H1 (cell line): ENCODE measurements at regions not wholly inside any gene's neighbourhood (a gene's known extent, or its start where the extent isn't known, plus 50 kb on each side); places are given as distances from the start of the nearest gene placed in this dataset.

Experiments used
- CTCF ChIA-PET: fragments of 300-600 bp; sonication (Branson Sonifier 250); formaldehyde crosslinking; loops from one replicate; lab custom pipeline; 2021; ENCODE audit not compliant: partially characterized antibody; lab: Charles Lee
- POLR2A ChIA-PET: fragments of 300-600 bp; sonication (Branson Sonifier 250); formaldehyde crosslinking; loops from one replicate; lab custom pipeline; 2021; ENCODE audit warnings: inconsistent platforms; ENCODE audit not compliant: partially characterized antibody; lab: Charles Lee
- DNase-seq, 2 experiments: peaks; one replicate each; pipeline versions ENCODE4 v3.0.0 to v3.0.0-alpha.2; 2010 to 2022; ENCODE audit warnings: low spot score in 2 of 2, low read depth in 1 of 2, mixed read lengths in 1 of 2
- FAIRE-seq: peaks from 2 replicates; lab custom pipeline; 2011; peaks lifted over from hg19 to GRCh38; lab: Jason Lieb, UNC
- H2AFZ ChIP-seq: 2 replicates; pipeline ENCODE4 v1.8.1; 2012; ENCODE audit warnings: low read length, inconsistent platforms
- H2AK5ac ChIP-seq: 2 replicates; pipeline ENCODE4 v1.6.1; 2013; ENCODE audit warnings: low read depth, low read length
- H2BK120ac ChIP-seq: replicated peaks from 2 replicates; pipeline ENCODE3; 2013; ENCODE audit warnings: low read depth, low read length, inconsistent platforms
- H2BK12ac ChIP-seq: 2 replicates; pipeline ENCODE4 v1.6.1; 2013; ENCODE audit warnings: low read depth, low read length
- H2BK15ac ChIP-seq: 2 replicates; pipeline ENCODE4 v1.6.1; 2013; ENCODE audit warnings: low read length
- H2BK20ac ChIP-seq: 2 replicates; pipeline ENCODE4 v1.6.1; 2013; ENCODE audit warnings: low read length
- H2BK5ac ChIP-seq: 2 replicates; pipeline ENCODE4 v1.6.1; 2013; ENCODE audit warnings: low read depth, low read length
- H3K14ac ChIP-seq: 2 replicates; pipeline ENCODE4 v1.6.1; 2013; ENCODE audit warnings: inconsistent platforms; ENCODE audit not compliant: insufficient read length
- H3K18ac ChIP-seq: 2 replicates; pipeline ENCODE4 v1.6.1; 2013; ENCODE audit warnings: low read length; ENCODE audit errors: extremely low read depth
- H3K23ac ChIP-seq: 2 replicates; pipeline ENCODE4 v1.6.1; 2013; ENCODE audit warnings: inconsistent platforms; ENCODE audit not compliant: insufficient read length
- H3K23me2 ChIP-seq: 2 replicates; pipeline ENCODE4 v1.6.1; 2013; ENCODE audit warnings: low read depth, low read length
- H3K27ac ChIP-seq: 2 replicates; pipeline ENCODE4 v1.6.1; 2011; ENCODE audit warnings: low read depth, low read length, inconsistent platforms
- H3K27me3 ChIP-seq, 4 experiments: replicated peaks in 1 of 4; 1 replicate in 1 of 4; 2 replicates in 3 of 4; pipeline versions ENCODE4 v1.6.1 to v1.8.1; 2011 to 2013; ENCODE audit warnings: low read length in 3 of 4, mild to moderate bottlenecking in 3 of 4, inconsistent platforms in 2 of 4, mixed read lengths in 2 of 4, moderate library complexity in 1 of 4; ENCODE audit not compliant: control insufficient read depth in 3 of 4, insufficient read depth in 3 of 4; ENCODE audit errors: extremely low read depth in 1 of 4
- H3K36me3 ChIP-seq, 4 experiments: 2 replicates each; pipeline versions ENCODE4 v1.6.1 to v1.8.1; 2011 to 2013; ENCODE audit warnings: mild to moderate bottlenecking in 4 of 4, low read length in 3 of 4, moderate library complexity in 2 of 4, control low read depth in 1 of 4, inconsistent platforms in 1 of 4; ENCODE audit not compliant: insufficient read depth in 4 of 4, control insufficient read depth in 2 of 4
- H3K4ac ChIP-seq: replicated peaks from 2 replicates; pipeline ENCODE3; 2013; ENCODE audit warnings: low read length, low read depth, mixed read lengths, inconsistent platforms; ENCODE audit not compliant: insufficient read length
- H3K4me1 ChIP-seq, 4 experiments: replicated peaks in 1 of 4; 1 replicate in 1 of 4; 2 replicates in 3 of 4; pipeline versions ENCODE4 v1.6.1 to v1.8.1; 2011 to 2013; ENCODE audit warnings: low read length in 3 of 4, inconsistent platforms in 2 of 4, mixed read lengths in 1 of 4; ENCODE audit not compliant: insufficient read depth in 4 of 4, control insufficient read depth in 3 of 4
- H3K4me2 ChIP-seq, 2 experiments: 2 replicates each; pipeline versions ENCODE4 v1.6.1 to v1.8.1; 2011 to 2013; ENCODE audit warnings: low read depth in 2 of 2, low read length in 2 of 2, control low read depth in 1 of 2, inconsistent platforms in 1 of 2, mild to moderate bottlenecking in 1 of 2; ENCODE audit not compliant: insufficient read depth in 1 of 2
- H3K4me3 ChIP-seq, 4 experiments: fragments of 200-600, 300-600 bp in 1 of 4; sonication (generic), shearing (Covaris generic), sonication (Bioruptor Twin) in 1 of 4; 2 replicates each; pipeline versions ENCODE4 v1.5.1 to v1.8.1; 2011 to 2016; ENCODE audit warnings: low read length in 4 of 4, low read depth in 3 of 4, control low read depth in 2 of 4, inconsistent platforms in 2 of 4, mild to moderate bottlenecking in 2 of 4, mixed read lengths in 1 of 4, moderate library complexity in 1 of 4; ENCODE audit not compliant: insufficient read depth in 2 of 4; ENCODE audit errors: extremely low read depth in 1 of 4
- H3K56ac ChIP-seq: replicated peaks from 2 replicates; pipeline ENCODE3; 2013; ENCODE audit warnings: low read depth, mild to moderate bottlenecking, mixed read lengths, low read length, inconsistent platforms; ENCODE audit not compliant: insufficient read length
- H3K79me1 ChIP-seq: 2 replicates; pipeline ENCODE4 v1.6.1; 2013; ENCODE audit warnings: low read depth, low read length, control low read depth
- H3K79me2 ChIP-seq, 2 experiments: 2 replicates each; pipeline versions ENCODE4 v1.6.1 to v1.8.1; 2012 to 2013; ENCODE audit warnings: low read length in 2 of 2, mild to moderate bottlenecking in 2 of 2, inconsistent platforms in 1 of 2; ENCODE audit not compliant: insufficient read depth in 2 of 2, control insufficient read depth in 1 of 2
- H3K9ac ChIP-seq, 4 experiments: replicated peaks in 1 of 4; 1 replicate in 1 of 4; 2 replicates in 3 of 4; pipeline versions ENCODE4 v1.6.1 to v1.8.1; 2011 to 2013; ENCODE audit warnings: low read depth in 3 of 4, low read length in 3 of 4, control low read depth in 2 of 4, mild to moderate bottlenecking in 2 of 4, moderate library complexity in 2 of 4, inconsistent platforms in 1 of 4; ENCODE audit errors: extremely low read depth in 1 of 4
- H3K9me3 ChIP-seq, 2 experiments: 2 replicates each; pipeline versions ENCODE4 v1.6.1 to v1.8.1; 2012 to 2013; ENCODE audit warnings: mild to moderate bottlenecking in 2 of 2, moderate library complexity in 2 of 2, control low read depth in 1 of 2, inconsistent platforms in 1 of 2, low read depth in 1 of 2, low read length in 1 of 2, mixed read lengths in 1 of 2; ENCODE audit not compliant: insufficient read depth in 2 of 2
- H4K20me1 ChIP-seq, 2 experiments: replicated peaks in 1 of 2; 2 replicates each; pipeline versions ENCODE3 to v1.8.1; 2011 to 2013; ENCODE audit warnings: inconsistent platforms in 2 of 2, low read length in 2 of 2, mild to moderate bottlenecking in 1 of 2; ENCODE audit not compliant: insufficient read depth in 2 of 2, control insufficient read depth in 1 of 2
- H4K5ac ChIP-seq: 2 replicates; pipeline ENCODE4 v1.6.1; 2013; ENCODE audit warnings: low read length, low read depth, mixed read lengths, inconsistent platforms; ENCODE audit not compliant: insufficient read length
- H4K8ac ChIP-seq: 2 replicates; pipeline ENCODE4 v1.8.0; 2013; ENCODE audit warnings: mild to moderate bottlenecking, moderate library complexity, low read length, inconsistent platforms; ENCODE audit not compliant: insufficient read depth; ENCODE audit errors: extremely low read depth
- H4K91ac ChIP-seq: replicated peaks from 2 replicates; pipeline ENCODE3; 2013; ENCODE audit warnings: low read length, mixed read lengths, inconsistent platforms; ENCODE audit not compliant: insufficient read length
- BACH1 ChIP-seq: IDR thresholded peaks from 2 replicates; pipeline ENCODE4 v1.6.1; 2012; ENCODE audit warnings: low read length, improper control_type of control experiment
- CEBPB ChIP-seq: IDR thresholded peaks from 2 replicates; pipeline ENCODE4 v1.6.1; 2012; ENCODE audit warnings: low read depth, low read length
- KDM1A ChIP-seq: fragments of 200-600, 300-600 bp; sonication (generic); IDR thresholded peaks from 2 replicates; pipeline ENCODE4 v1.7.1; 2016; ENCODE audit warnings: mild to moderate bottlenecking, low read length, borderline replicate concordance
- SP4 ChIP-seq: IDR thresholded peaks from 2 replicates; pipeline ENCODE4 v1.6.1; 2012; ENCODE audit warnings: low read length, inconsistent platforms
- SRF ChIP-seq: IDR thresholded peaks from 2 replicates; pipeline ENCODE4 v1.6.1; 2011; ENCODE audit warnings: mild to moderate bottlenecking, low read depth, low read length, moderate library complexity
- WGBS, 2 experiments: shearing (Covaris generic) in 1 of 2; methylation state at CpG; one replicate each; pipeline versions ENCODE4 v1.1.6 to v1.1.7; 2013 to 2015; ENCODE audit warnings: low lambda C conversion rate in 2 of 2, mixed read lengths in 2 of 2, inconsistent platforms in 1 of 2, low coverage in 1 of 2, missing lambda C conversion rate in 1 of 2; ENCODE audit not compliant: insufficient replicate concordance in 2 of 2, insufficient coverage in 1 of 2, insufficient read length in 1 of 2; ENCODE audit errors: extremely low coverage in 1 of 2, missing lambda C conversion rate in 1 of 2; 5-methylcytosine and 5-hydroxymethylcytosine counted together

GRCh38 chr3:152717252-152717651, 117.7 kb upstream of the P2RY1 start:
- ChIA-PET POLR2A (no interaction called here), CTCF (no interaction called here)
- Histone ChIP-seq H3K36me3 (no peaks in the 10 kb centered on the region; a peak in 1 of 8 replicates), H3K14ac (no peak overlapping the region), H3K23ac (no peak overlapping the region), H3K4me2 (no peak overlapping the region), H3K9me3 (peaks cover 3 to 5% of the 10 kb centered on the region in 2 experiments; a peak in 2 of 4 replicates), H2BK120ac (no peak overlapping the region), H3K79me2 (no peaks in the 10 kb centered on the region), H3K23me2 (no peaks in the 10 kb centered on the region), H2BK5ac (no peak overlapping the region), H2BK15ac (no peak overlapping the region), H4K91ac (no peak overlapping the region), H4K5ac (no peak overlapping the region), H3K27me3 (no peaks in the 10 kb centered on the region), H3K4me1 (peaks cover 0 to 9% (median 6%) of the 10 kb centered on the region in 4 experiments; a peak in 3 of 7 replicates), H3K27ac (no peak overlapping the region), H3K4ac (no peak overlapping the region), H2BK12ac (no peak overlapping the region), H2BK20ac (no peak overlapping the region), H3K56ac (no peak overlapping the region), H3K9ac (no peak overlapping the region), H2AK5ac (no peak overlapping the region), H2AFZ (no peak overlapping the region), H4K20me1 (no peaks in the 10 kb centered on the region), H4K8ac (no peak overlapping the region), H3K79me1 (no peaks in the 10 kb centered on the region), H3K4me3 (no peak overlapping the region), H3K18ac (no peak overlapping the region)
- DNase-seq (no peak), FAIRE-seq (no peak)
- 100% methylated on average over 3 of the region's 3 CpGs; no CpG with 5 or more reads in 1 of the 2 experiments for WGBS, 2 experiments
- TF ChIP-seq SP4 (no peak), KDM1A (no peak), BACH1 (no peak), SRF (no peak), CEBPB (no peak)
